Natural killer cell (primary cell): ENCODE measurements at regions not wholly inside any gene's neighbourhood (a gene's known extent, or its start where the extent isn't known, plus 50 kb on each side); places are given as distances from the start of the nearest gene placed in this dataset.

Experiments used
- ATAC-seq, 3 donors: fragments of 150-1000 bp in 2 of 3; fragments of 200-7000 bp in 1 of 3; cut with Tn5 transposase; 1 replicate in 1 of 3; 2 replicates in 2 of 3; pipeline ENCODE4 v1.10.0; 2021; ENCODE audit warnings: mild to moderate bottlenecking in 2 of 3, moderate library complexity in 2 of 3
- DNase-seq, 2 donors: peaks; one replicate each; pipeline versions ENCODE4 v3.0.0 to v3.0.0-alpha.2; 2013 to 2021; ENCODE audit warnings: mixed read lengths in 1 of 2
- H3K27ac ChIP-seq: one replicate; pipeline ENCODE4 v1.5.1; 2013; ENCODE audit warnings: mild to moderate bottlenecking, low read length
- H3K27me3 ChIP-seq: one replicate; pipeline ENCODE4 v1.6.1; 2013; ENCODE audit warnings: low read length; ENCODE audit not compliant: control insufficient read depth, insufficient read depth
- H3K36me3 ChIP-seq: one replicate; pipeline ENCODE4 v1.6.1; 2013; ENCODE audit warnings: low read length; ENCODE audit not compliant: control insufficient read depth, insufficient read depth
- H3K4me1 ChIP-seq: one replicate; pipeline ENCODE4 v1.6.1; 2013; ENCODE audit warnings: low read length; ENCODE audit not compliant: control insufficient read depth, insufficient read depth
- H3K4me3 ChIP-seq: one replicate; pipeline ENCODE4 v1.5.1; 2013; ENCODE audit warnings: low read length
- H3K9me3 ChIP-seq: one replicate; pipeline ENCODE4 v1.6.1; 2013; ENCODE audit warnings: low read length; ENCODE audit not compliant: control insufficient read depth, insufficient read depth
- H3K27ac Mint-ChIP-seq, 2 donors: one replicate each; pipeline ENCODE4 v1.8.0; 2022; ENCODE audit warnings: mild to moderate bottlenecking in 2 of 2, mixed read lengths in 2 of 2, moderate library complexity in 1 of 2
- H3K27me3 Mint-ChIP-seq, 2 donors: one replicate each; pipeline ENCODE4 v1.8.0; 2022; ENCODE audit warnings: low read depth in 2 of 2, mixed read lengths in 2 of 2
- H3K36me3 Mint-ChIP-seq: one replicate; pipeline ENCODE4 v1.8.0; 2022; ENCODE audit warnings: mixed read lengths
- H3K4me1 Mint-ChIP-seq, 2 donors: one replicate each; pipeline ENCODE4 v1.8.0; 2022; ENCODE audit warnings: mixed read lengths in 2 of 2
- H3K4me3 Mint-ChIP-seq: one replicate; pipeline ENCODE4 v1.8.0; 2022; ENCODE audit warnings: mild to moderate bottlenecking, moderate library complexity, mixed read lengths
- H3K9me3 Mint-ChIP-seq, 2 donors: one replicate each; pipeline ENCODE4 v1.8.0; 2022; ENCODE audit warnings: mixed read lengths in 2 of 2
- WGBS: methylation state at CpG from one replicate; pipeline ENCODE4 v1.1.7; 2013; ENCODE audit warnings: missing lambda C conversion rate; ENCODE audit not compliant: insufficient coverage; 5-methylcytosine and 5-hydroxymethylcytosine counted together
- intact Hi-C: fragments of 100-400 bp; cut with micrococcal nuclease; formaldehyde crosslinking; loops from one replicate; pipeline ENCODE4 v1.14.2; 2022
- TF ChIP-seq, protein P1 (sequence below): fragments of 200-600 bp; IDR thresholded peaks from one replicate; pipeline ENCODE4 v1.8.0; 2022; ENCODE audit warnings: antibody characterized with exemption

DNA sequence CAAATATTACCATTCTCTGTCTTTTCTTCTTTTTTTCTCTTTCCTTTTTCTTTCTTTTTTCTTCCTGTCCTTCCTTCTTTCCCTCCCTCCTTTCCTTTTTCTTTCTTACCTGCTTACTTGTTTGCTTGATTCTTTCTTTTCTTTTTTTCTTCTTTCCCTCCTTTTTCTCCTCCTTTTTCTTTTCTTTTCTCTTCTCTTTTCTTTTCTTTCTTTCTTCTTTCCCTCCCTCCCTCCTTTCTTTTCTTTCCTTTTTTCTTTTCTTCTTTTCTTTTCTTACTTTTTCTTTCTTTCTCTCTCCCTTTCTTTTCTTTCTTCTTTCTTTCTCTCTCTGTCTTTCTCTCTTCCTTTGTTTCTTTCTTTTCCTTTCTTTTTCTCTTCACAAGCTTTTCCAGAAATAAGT, 697.4 kb upstream of the ADGRL3 start:
- H3K4me3 ChIP-seq, result no peak overlapping the region
- no peaks in the 10 kb centered on the region for H3K4me1 ChIP-seq
- no peak for DNase-seq
- peaks cover 11% of the 10 kb centered on the region for H3K9me3 ChIP-seq
- H3K27ac ChIP-seq, result no peak overlapping the region
- no peak for ATAC-seq
- no peaks in the 10 kb centered on the region for H3K27me3 Mint-ChIP-seq
- no peak overlapping the region for H3K4me3 Mint-ChIP-seq
- TF ChIP-seq, protein P1, sequence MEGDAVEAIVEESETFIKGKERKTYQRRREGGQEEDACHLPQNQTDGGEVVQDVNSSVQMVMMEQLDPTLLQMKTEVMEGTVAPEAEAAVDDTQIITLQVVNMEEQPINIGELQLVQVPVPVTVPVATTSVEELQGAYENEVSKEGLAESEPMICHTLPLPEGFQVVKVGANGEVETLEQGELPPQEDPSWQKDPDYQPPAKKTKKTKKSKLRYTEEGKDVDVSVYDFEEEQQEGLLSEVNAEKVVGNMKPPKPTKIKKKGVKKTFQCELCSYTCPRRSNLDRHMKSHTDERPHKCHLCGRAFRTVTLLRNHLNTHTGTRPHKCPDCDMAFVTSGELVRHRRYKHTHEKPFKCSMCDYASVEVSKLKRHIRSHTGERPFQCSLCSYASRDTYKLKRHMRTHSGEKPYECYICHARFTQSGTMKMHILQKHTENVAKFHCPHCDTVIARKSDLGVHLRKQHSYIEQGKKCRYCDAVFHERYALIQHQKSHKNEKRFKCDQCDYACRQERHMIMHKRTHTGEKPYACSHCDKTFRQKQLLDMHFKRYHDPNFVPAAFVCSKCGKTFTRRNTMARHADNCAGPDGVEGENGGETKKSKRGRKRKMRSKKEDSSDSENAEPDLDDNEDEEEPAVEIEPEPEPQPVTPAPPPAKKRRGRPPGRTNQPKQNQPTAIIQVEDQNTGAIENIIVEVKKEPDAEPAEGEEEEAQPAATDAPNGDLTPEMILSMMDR, result peak; percentile 20
- no peak overlapping the region for H3K27ac Mint-ChIP-seq
- no peaks in the 10 kb centered on the region for H3K36me3 ChIP-seq
- intact Hi-C loops, result no loop called here
- H3K36me3 Mint-ChIP-seq, result peaks cover 14% of the 10 kb centered on the region
- H3K9me3 Mint-ChIP-seq, result peaks cover 24 to 26% of the 10 kb centered on the region in 2 donors
- H3K27me3 ChIP-seq, result no peaks in the 10 kb centered on the region
- H3K4me1 Mint-ChIP-seq, result no peaks in the 10 kb centered on the region

DNA sequence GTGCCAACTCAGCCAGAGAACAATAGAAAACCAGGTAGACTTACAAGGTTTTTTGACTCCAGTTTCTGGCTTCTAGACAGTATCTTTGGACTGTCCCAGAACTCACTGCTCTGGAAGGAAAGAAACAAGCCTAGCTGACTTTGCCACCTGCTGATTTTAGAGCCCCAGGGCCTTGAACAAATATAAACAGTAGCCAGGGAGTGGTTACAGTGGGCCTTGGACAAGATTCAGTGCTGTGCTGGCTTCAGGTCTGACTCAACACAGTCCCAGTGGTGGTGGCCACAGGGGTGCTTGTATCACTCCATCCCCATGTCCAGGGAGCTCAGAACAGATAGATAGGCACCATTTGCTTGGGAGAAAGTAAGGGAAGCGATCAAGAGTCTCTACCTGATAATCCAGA, 694.1 kb upstream of the ADGRL3 start:
- H3K4me1 Mint-ChIP-seq, result no peaks in the 10 kb centered on the region
- Histone ChIP-seq H3K9me3 (peaks cover 11% of the 10 kb centered on the region), H3K4me3 (no peak overlapping the region), H3K36me3 (no peaks in the 10 kb centered on the region), H3K4me1 (no peaks in the 10 kb centered on the region), H3K27me3 (no peaks in the 10 kb centered on the region), H3K27ac (no peak overlapping the region)
- DNase-seq (no peak), ATAC-seq (no peak)
- no peak overlapping the region for H3K4me3 Mint-ChIP-seq
- WGBS, result 44% methylated on average over 1 of the region's 1 CpG
- H3K36me3 Mint-ChIP-seq, result peaks cover 24% of the 10 kb centered on the region
- no peak overlapping the region for H3K27ac Mint-ChIP-seq
- intact Hi-C loops, result no loop called here
- peaks cover 27 to 31% of the 10 kb centered on the region in 2 donors for H3K9me3 Mint-ChIP-seq
- TF ChIP-seq, protein P1, result no peak
- H3K27me3 Mint-ChIP-seq, result no peaks in the 10 kb centered on the region

DNA sequence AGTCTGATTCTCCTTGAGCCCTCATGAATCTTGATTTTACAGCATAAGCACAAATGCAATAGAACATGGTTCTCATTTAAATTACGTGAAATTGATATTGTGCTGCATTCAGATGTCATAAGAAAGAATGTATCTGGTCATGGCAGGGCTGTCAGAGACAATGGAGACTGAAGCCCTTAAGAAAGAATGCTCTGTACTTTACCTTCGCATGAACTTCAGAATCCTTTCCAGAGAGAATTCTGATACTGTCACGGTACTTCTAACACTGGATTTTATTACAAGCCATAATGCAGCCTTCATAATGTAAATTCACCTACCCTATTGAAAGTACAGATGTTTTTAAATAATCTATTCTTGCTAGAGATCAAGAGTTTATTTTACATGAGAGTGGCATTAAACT, 677.9 kb upstream of the ADGRL3 start:
- DNase-seq, result no peak
- H3K27me3 ChIP-seq, result no peaks in the 10 kb centered on the region
- Mint-ChIP-seq H3K27me3 (no peaks in the 10 kb centered on the region), H3K9me3 (peaks cover 6% of the 10 kb centered on the region in 2 donors), H3K36me3 (no peaks in the 10 kb centered on the region), H3K27ac (no peak overlapping the region), H3K4me1 (no peaks in the 10 kb centered on the region), H3K4me3 (no peak overlapping the region)
- TF ChIP-seq, protein P1, result no peak
- no peaks in the 10 kb centered on the region for H3K36me3 ChIP-seq
- H3K4me1 ChIP-seq, result no peaks in the 10 kb centered on the region
- no peak overlapping the region for H3K27ac ChIP-seq
- no peak for ATAC-seq
- intact Hi-C loops, result no loop called here
- WGBS, result 71% methylated on average over 3 of the region's 3 CpGs
- no peak overlapping the region for H3K4me3 ChIP-seq
- H3K9me3 ChIP-seq, result no peaks in the 10 kb centered on the region

DNA sequence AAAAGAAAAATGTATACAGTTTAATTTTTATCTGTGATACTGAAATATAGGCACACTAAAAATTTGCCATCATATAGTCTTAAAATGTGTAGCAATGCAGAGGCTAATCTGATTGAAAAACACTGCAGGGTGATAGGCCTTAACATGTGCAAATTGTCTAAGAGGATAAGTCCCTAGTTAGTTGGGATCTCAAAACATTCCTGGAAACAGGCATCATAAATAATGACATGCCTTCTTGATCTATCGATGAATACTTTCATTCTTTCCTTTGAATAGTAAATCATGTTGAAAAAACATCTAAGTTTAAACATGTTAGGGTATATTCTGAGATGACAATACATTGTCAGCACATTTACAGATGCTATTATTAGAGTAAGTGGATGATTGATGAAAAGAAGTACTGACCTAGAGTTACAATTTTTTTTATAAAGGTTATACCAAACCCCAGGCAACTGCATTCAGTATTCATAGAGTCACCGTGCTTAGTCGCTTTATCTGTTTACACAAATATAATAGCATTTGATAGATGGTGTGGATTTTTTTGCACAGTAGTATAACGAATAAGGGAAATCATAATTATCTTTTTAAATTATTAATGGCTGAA, 668.2 kb upstream of the ADGRL3 start:
- ATAC-seq (no peak), DNase-seq (no peak)
- Mint-ChIP-seq H3K9me3 (peaks cover 15% of the 10 kb centered on the region in 2 donors), H3K27me3 (no peaks in the 10 kb centered on the region), H3K36me3 (no peaks in the 10 kb centered on the region), H3K4me1 (no peaks in the 10 kb centered on the region), H3K4me3 (no peak overlapping the region), H3K27ac (no peak overlapping the region)
- intact Hi-C loops, result no loop called here
- no peaks in the 10 kb centered on the region for H3K36me3 ChIP-seq
- H3K27ac ChIP-seq, result no peak overlapping the region
- no peaks in the 10 kb centered on the region for H3K4me1 ChIP-seq
- H3K9me3 ChIP-seq, result no peaks in the 10 kb centered on the region
- H3K4me3 ChIP-seq, result no peak overlapping the region
- TF ChIP-seq, protein P1, result no peak
- WGBS, result no CpG with 5 or more reads among the region's 4 CpGs
- no peaks in the 10 kb centered on the region for H3K27me3 ChIP-seq
